Heart right ventricle (tissue), 16 donors: ENCODE measurements at regions not wholly inside any gene's neighbourhood (a gene's known extent, or its start where the extent isn't known, plus 50 kb on each side); places are given as distances from the start of the nearest gene placed in this dataset.

Experiments used
- ATAC-seq, 8 donors: fragments of 200-7000 bp; cut with Tn5 transposase; one replicate each; pipeline ENCODE4 v1.9.1; 2020; ENCODE audit warnings: mild to moderate bottlenecking in 8 of 8, moderate library complexity in 8 of 8, moderate number of reproducible peaks in 1 of 8
- DNase-seq, 2 donors: peaks; one replicate each; pipeline ENCODE4 v3.0.0-alpha.2; 2020
- H3K27ac ChIP-seq, 10 donors: fragments of 200-600 bp; sonication (generic) in 2 of 10; one replicate each; pipeline versions ENCODE4 v1.5.0 to v1.8.0; 2020 to 2022; ENCODE audit warnings: mild to moderate bottlenecking in 3 of 10
- H3K27me3 ChIP-seq, 7 donors: fragments of 200-600 bp; one replicate each; pipeline ENCODE4 v1.8.0; 2021 to 2022; ENCODE audit warnings: mild to moderate bottlenecking in 2 of 7
- H3K36me3 ChIP-seq, 9 donors: fragments of 200-600 bp; sonication (generic) in 1 of 9; one replicate each; pipeline versions ENCODE4 v1.5.0 to v1.8.0; 2020 to 2022; ENCODE audit warnings: mild to moderate bottlenecking in 2 of 9
- H3K4me1 ChIP-seq, 9 donors: fragments of 200-600 bp; sonication (generic) in 1 of 9; one replicate each; pipeline versions ENCODE4 v1.5.0 to v1.8.0; 2020 to 2022; ENCODE audit warnings: mild to moderate bottlenecking in 4 of 9
- H3K4me3 ChIP-seq, 10 donors: fragments of 200-600 bp; sonication (generic) in 2 of 10; one replicate each; pipeline versions ENCODE4 v1.5.0 to v1.8.0; 2020 to 2022; ENCODE audit warnings: mild to moderate bottlenecking in 7 of 10, moderate library complexity in 2 of 10
- H3K9me3 ChIP-seq, 11 donors: fragments of 200-600 bp in 10 of 11; sonication (generic) in 2 of 11; one replicate each; pipeline versions ENCODE4 v1.5.0 to v1.8.0; 2013 to 2022; ENCODE audit warnings: mild to moderate bottlenecking in 2 of 11, control low read depth in 1 of 11, moderate library complexity in 1 of 11
- CTCF ChIP-seq, 9 donors: fragments of 200-600 bp; sonication (generic) in 2 of 9; IDR thresholded peaks; one replicate each; pipeline versions ENCODE4 v1.5.0 to v1.8.0; 2021 to 2022; ENCODE audit warnings: antibody characterized with exemption in 9 of 9, mild to moderate bottlenecking in 5 of 9, moderate library complexity in 1 of 9
- WGBS, 2 donors: extraction: QIAGEN DNeasy Blood & Tissue Kit; methylation state at CpG; one replicate each; pipeline ENCODE4 v1.1.7; 2013; ENCODE audit warnings: inconsistent platforms in 1 of 2; 5-methylcytosine and 5-hydroxymethylcytosine counted together
- intact Hi-C, 10 donors: fragments of 100-400 bp; cut with DNase I; formaldehyde crosslinking; loops; one replicate each; pipeline versions ENCODE4 v1.11.1 to v1.14.2; 2022
- donor health status: Arrhythmogenic right ventricular cardiomyopathy.
- donor health status: ischemic (EF 13 %, LVEDD 7.1; RV severe dilation, severe dysfunction).
- donor health status: healthy with polysubstance abuse.
- donor health status: DM: no; HTN: yes; CAD: no.
- donor health status: DM: no; HTN: no; CAD: no.
- donor health status: ischemic (EF 25% LVEDD 6.9; RV normal size, moderate dysfunction).
- donor health status: ischemic (EF 25% LVEDD 5.7; RV mildly dilated, moderate dysfunction).
- donor health status: healthy.
- donor health status: DM: yes; HTN: yes; CAD: no.
- donor health status: Ischemic cardiomyopathy.
- donor health status: ischemic (EF 35%, LVEDD 5.7; RV mildly dilated, moderate dysfunction).
- donor health status: nonischemic (EF 11% LVEDD 7.7; RV severe dilation, severe dysfunction).
- donor health status: DM: yes; HTN: yes; CAD: no.
- donor health status: PGD.
- donor health status: ischemic (EF 29% LVEDD 5.4; RV normal size, mild dysfunction).
- donor health status: nonischemic (EF 23%, LVEDD 6.1; RV moderate dilation, normal function).

DNA sequence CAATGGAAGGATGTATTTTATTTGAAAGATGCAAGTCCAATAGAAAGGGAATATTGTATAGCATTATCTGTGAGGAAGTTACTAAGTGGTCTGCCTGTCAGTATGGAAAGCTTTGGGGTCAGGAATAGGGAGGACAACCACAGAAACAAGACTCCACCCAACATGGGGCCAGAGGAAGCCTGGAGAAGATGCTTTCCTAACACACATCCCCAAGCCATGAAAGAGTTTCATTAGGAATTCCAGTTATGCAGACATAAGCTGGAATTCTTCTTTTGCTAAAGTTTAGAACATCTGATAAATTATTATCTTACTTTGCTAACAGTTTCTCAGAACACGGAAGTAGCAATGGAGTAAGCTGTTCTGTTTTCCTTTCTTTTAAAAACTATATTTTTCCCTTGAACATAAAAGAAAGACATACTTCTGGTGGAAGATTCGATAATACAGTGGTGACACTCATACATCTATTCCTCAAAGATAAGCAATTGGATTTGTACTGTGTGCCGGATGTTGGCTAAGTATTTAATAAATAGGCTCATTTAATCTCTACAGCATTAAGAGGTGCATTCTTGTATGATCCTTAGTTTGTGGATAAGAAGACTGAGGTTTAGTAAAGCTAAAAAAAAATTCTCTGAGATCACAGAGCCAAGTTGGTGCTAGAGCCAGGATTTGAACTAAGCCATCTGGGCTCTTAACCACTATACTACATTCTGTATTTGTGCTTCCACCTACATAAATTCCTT is 51.0 kb upstream of the GAS7 start:
- H3K9me3 ChIP-seq = no peaks in the 10 kb centered on the region
- DNase-seq (no peak), ATAC-seq (no peak)
- TF ChIP-seq CTCF (IDR thresholded peaks at IDR 0.05) = no peak
- no peak overlapping the region for H3K27ac ChIP-seq
- H3K27me3 ChIP-seq = peaks cover 0 to 4% (median 0%) of the 10 kb centered on the region in 7 donors
- intact Hi-C loops = loop anchor here in 1 of 10 donors (10.0 kb wide), 1 partner anchor 65 kb away; no protein-coding TSS in a partner anchor
- no peaks in the 10 kb centered on the region for H3K36me3 ChIP-seq
- WGBS, 2 donors = 48 to 51% methylated on average over 3 of the region's 3 CpGs
- H3K4me3 ChIP-seq = no peak overlapping the region
- H3K4me1 ChIP-seq = peaks cover 0 to 5% (median 0%) of the 10 kb centered on the region in 9 donors
